OCI-LY3 (cell line): ENCODE measurements at regions not wholly inside any gene's neighbourhood (a gene's known extent, or its start where the extent isn't known, plus 50 kb on each side); places are given as distances from the start of the nearest gene placed in this dataset.

Source experiments
- H2AFZ ChIP-seq: fragments of 200-600, 300-600 bp; shearing (Covaris generic); 2 replicates; pipeline ENCODE4 v1.6.0; 2014; ENCODE audit warnings: antibody characterized with exemption, low read depth, low read length
- H3K27ac ChIP-seq: fragments of 200-600, 300-600 bp; sonication (generic); 2 replicates; pipeline ENCODE4 v1.5.1; 2014; ENCODE audit warnings: mild to moderate bottlenecking, low read length, moderate library complexity, mixed read lengths
- H3K27me3 ChIP-seq: fragments of 200-600, 300-600 bp; sonication (generic); 2 replicates; pipeline ENCODE4 v1.6.1; 2014; ENCODE audit warnings: low read depth, low read length, mixed read lengths
- H3K36me3 ChIP-seq: fragments of 200-600, 300-600 bp; sonication (generic); replicated peaks from 2 replicates; pipeline ENCODE3; 2014; ENCODE audit warnings: low read depth, low read length, mixed read lengths
- H3K4me1 ChIP-seq: fragments of 300-600, 200-600 bp; sonication (generic); 2 replicates; pipeline ENCODE4 v1.6.1; 2014; ENCODE audit warnings: low read length, mixed read lengths
- H3K4me2 ChIP-seq: fragments of 200-600, 300-600 bp; sonication (generic); 2 replicates; pipeline ENCODE4 v1.6.1; 2014; ENCODE audit warnings: low read length, mixed read lengths
- H3K4me3 ChIP-seq: fragments of 300-600, 200-600 bp; sonication (generic); 2 replicates; pipeline ENCODE4 v1.5.1; 2014; ENCODE audit warnings: antibody characterized with exemption, mild to moderate bottlenecking, low read length, moderate library complexity
- H3K79me2 ChIP-seq: fragments of 300-600, 200-600 bp; shearing (Covaris generic); 2 replicates; pipeline ENCODE4 v1.6.1; 2014; ENCODE audit warnings: mild to moderate bottlenecking, low read length, mixed read lengths
- H3K9ac ChIP-seq: fragments of 300-600, 200-600 bp; shearing (Covaris generic); 2 replicates; pipeline ENCODE4 v1.6.0; 2014; ENCODE audit warnings: mild to moderate bottlenecking, low read length, moderate library complexity
- H3K9me3 ChIP-seq: fragments of 200-600, 300-600 bp; shearing (Covaris generic); 2 replicates; pipeline ENCODE4 v1.6.1; 2014; ENCODE audit warnings: low read length, mixed read lengths; ENCODE audit not compliant: insufficient read depth
- H4K20me1 ChIP-seq: fragments of 200-600, 300-600 bp; sonication (generic); 2 replicates; pipeline ENCODE4 v1.6.1; 2016; ENCODE audit warnings: low read length, mixed read lengths; ENCODE audit not compliant: insufficient read depth
- CTCF ChIP-seq: fragments of 200-600, 300-600 bp; sonication (generic); IDR thresholded peaks from 2 replicates; pipeline ENCODE4 v1.5.1; 2014; ENCODE audit warnings: antibody characterized with exemption, low read length, low read depth
- EZH2phosphoT487 ChIP-seq: fragments of 200-600 bp; shearing (Covaris generic); IDR thresholded peaks from 2 replicates; pipeline ENCODE4 v1.6.1; 2018; ENCODE audit warnings: antibody characterized with exemption, mixed run types, low read depth

- Histone ChIP-seq H2AFZ (no peak overlapping the region), H3K27me3 (no peaks in the 10 kb centered on the region), H3K4me3 (no peak overlapping the region), H3K4me2 (no peak overlapping the region), H3K27ac (no peak overlapping the region), H3K9me3 (no peaks in the 10 kb centered on the region), H3K4me1 (no peaks in the 10 kb centered on the region), H4K20me1 (no peaks in the 10 kb centered on the region), H3K9ac (no peak overlapping the region), H3K79me2 (no peaks in the 10 kb centered on the region), H3K36me3 (no peaks in the 10 kb centered on the region)
- TF ChIP-seq EZH2phosphoT487 (no peak), CTCF (no peak)
Observed at GRCh38 chr1:38285807-38286530, 239.4 kb upstream of the POU3F1 start.

GRCh38 chr1:38284953-38285352 is 238.4 kb upstream of the POU3F1 start:
- Histone ChIP-seq H3K27me3 (no peaks in the 10 kb centered on the region), H3K4me3 (no peak overlapping the region), H2AFZ (no peak overlapping the region), H3K79me2 (no peaks in the 10 kb centered on the region), H3K36me3 (no peaks in the 10 kb centered on the region), H3K9me3 (no peaks in the 10 kb centered on the region), H3K4me2 (no peak overlapping the region), H3K4me1 (no peaks in the 10 kb centered on the region), H3K27ac (no peak overlapping the region), H3K9ac (no peak overlapping the region), H4K20me1 (no peaks in the 10 kb centered on the region)
- no peak for TF ChIP-seq CTCF
- no peak for TF ChIP-seq EZH2phosphoT487

- Histone ChIP-seq H3K4me1 (no peaks in the 10 kb centered on the region), H3K79me2 (no peaks in the 10 kb centered on the region), H3K27me3 (no peaks in the 10 kb centered on the region), H3K9ac (no peak overlapping the region), H2AFZ (no peak overlapping the region), H3K9me3 (no peaks in the 10 kb centered on the region), H3K27ac (no peak overlapping the region), H3K4me2 (no peak overlapping the region), H3K4me3 (no peak overlapping the region), H3K36me3 (no peaks in the 10 kb centered on the region), H4K20me1 (no peaks in the 10 kb centered on the region)
- TF ChIP-seq EZH2phosphoT487 (no peak), CTCF (no peak)
Observed at GRCh38 chr1:38283696-38284470, 237.3 kb upstream of the POU3F1 start.

GRCh38 chr1:38279148-38279547 is 232.6 kb upstream of the POU3F1 start:
- TF ChIP-seq EZH2phosphoT487 (no peak), CTCF (no peak)
- no peaks in the 10 kb centered on the region for H3K4me1 ChIP-seq
- H3K27me3 ChIP-seq, result no peaks in the 10 kb centered on the region
- no peak overlapping the region for H2AFZ ChIP-seq
- H4K20me1 ChIP-seq, result no peaks in the 10 kb centered on the region
- no peak overlapping the region for H3K9ac ChIP-seq
- H3K4me3 ChIP-seq, result no peak overlapping the region
- 0 out of 2 replicates have a peak, but pooled peaks cover 4% of the 10 kb centered on the region for H3K9me3 ChIP-seq
- no peaks in the 10 kb centered on the region for H3K36me3 ChIP-seq
- no peaks in the 10 kb centered on the region for H3K79me2 ChIP-seq
- no peak overlapping the region for H3K27ac ChIP-seq
- no peak overlapping the region for H3K4me2 ChIP-seq
